ENCODE measurements at regions not wholly inside any gene's neighbourhood (a gene's known extent, or its start where the extent isn't known, plus 50 kb on each side); places are given as distances from the start of the nearest gene placed in this dataset.

GRCh38 chr1:172874950-172875349, 175.8 kb downstream of the TNFSF18 start:
- TF ChIP-seq POLR2A (IDR thresholded peaks at IDR 0.05; ENCODE audit: low read depth, low read length), result no peak
- TF ChIP-seq POLR2AphosphoS5 (IDR thresholded peaks at IDR 0.05; ENCODE audit: low read depth, low read length), result no peak

Data from GM12892 (cell line).